K562 (cell line): ENCODE measurements at regions not wholly inside any gene's neighbourhood (a gene's known extent, or its start where the extent isn't known, plus 50 kb on each side); places are given as distances from the start of the nearest gene placed in this dataset.

ENCODE experiments used
- ATAC-seq: fragments of 200-7000 bp; cut with Tn5 transposase; 3 replicates; pipeline ENCODE4 v1.9.1; 2020; ENCODE audit warnings: moderate library complexity
- BruUV-seq: library from RNA; stranded (reverse); fragments of 400-500 nt; replicated peaks from 2 replicates; lab custom pipeline; 2021; lab: Mats Ljungman, UMichigan
- CTCF ChIA-PET: fragments of 300-600 bp; formaldehyde crosslinking; extraction: SDS; loops from one replicate; lab custom pipeline; 2021; ENCODE audit warnings: low intra/inter-chr PET ratio; lab: Yijun Ruan, JAX
- POLR2A ChIA-PET: fragments of 300-600, 350-650 bp; sonication (Branson Sonifier 250); formaldehyde crosslinking; extraction: SDS; loops from one replicate; lab custom pipeline; 2021; ENCODE audit warnings: antibody characterized with exemption, inconsistent platforms; lab: Yijun Ruan, JAX
- DNase-seq, 4 experiments: peaks; one replicate each; pipeline versions ENCODE4 v3.0.0 to v3.0.0-alpha.2; 2011 to 2018; ENCODE audit warnings: low spot score in 3 of 4, mixed read lengths in 3 of 4; ENCODE audit errors: extremely low read depth in 1 of 4
- FAIRE-seq: peaks from 2 replicates; lab custom pipeline; 2011; peaks lifted over from hg19 to GRCh38; lab: Jason Lieb, UNC
- H2AFZ ChIP-seq: 2 replicates; pipeline ENCODE4 v1.6.0; 2011; ENCODE audit warnings: low read depth, low read length, control low read depth, inconsistent platforms
- H3K27ac ChIP-seq: fragments of 200-600 bp; 3 replicates; pipeline ENCODE4 v1.8.0; 2011; ENCODE audit warnings: low read depth, mild to moderate bottlenecking, control low read depth, inconsistent platforms, low read length, moderate library complexity, mixed read lengths; ENCODE audit errors: extremely low read depth
- H3K27me3 ChIP-seq, 2 experiments: fragments of 300-600 bp in 1 of 2; 2 replicates in 1 of 2; 3 replicates in 1 of 2; pipeline versions ENCODE4 v1.6.0 to v1.8.0; 2011; ENCODE audit warnings: inconsistent platforms in 2 of 2, low read length in 2 of 2, mild to moderate bottlenecking in 1 of 2, mixed read lengths in 1 of 2, moderate library complexity in 1 of 2; ENCODE audit not compliant: control insufficient read depth in 2 of 2, insufficient read depth in 2 of 2
- H3K36me3 ChIP-seq: fragments of 300-600 bp; 3 replicates; pipeline ENCODE4 v1.8.0; 2011; ENCODE audit warnings: mild to moderate bottlenecking, low read length, inconsistent platforms; ENCODE audit not compliant: control insufficient read depth, insufficient read depth
- H3K4me1 ChIP-seq, 2 experiments: fragments of 200-600 bp in 1 of 2; replicated peaks in 1 of 2; 2 replicates in 1 of 2; 3 replicates in 1 of 2; pipeline versions ENCODE4 v1.5.1 to v1.8.0; 2011; ENCODE audit warnings: inconsistent platforms in 2 of 2, low read length in 2 of 2, mild to moderate bottlenecking in 1 of 2, mixed read lengths in 1 of 2, moderate library complexity in 1 of 2; ENCODE audit not compliant: control insufficient read depth in 2 of 2, insufficient read depth in 2 of 2
- H3K4me2 ChIP-seq: 2 replicates; pipeline ENCODE4 v1.6.1; 2011; ENCODE audit warnings: low read length, control low read depth, inconsistent platforms, mixed read lengths; ENCODE audit not compliant: insufficient read depth
- H3K4me3 ChIP-seq: fragments of 200-600 bp; sonication (generic), shearing (Covaris generic); 2 replicates; pipeline ENCODE4 v1.5.1; 2016; ENCODE audit warnings: control low read depth, inconsistent platforms
- H3K79me2 ChIP-seq: fragments of 200-600 bp; 3 replicates; pipeline ENCODE4 v1.8.0; 2011; ENCODE audit warnings: low read length, inconsistent platforms; ENCODE audit not compliant: control insufficient read depth, insufficient read depth
- H3K9ac ChIP-seq, 2 experiments: 2 replicates each; pipeline versions ENCODE4 v1.6.0 to v1.6.1; 2011; ENCODE audit warnings: low read depth in 2 of 2, low read length in 2 of 2, control low read depth in 1 of 2, inconsistent platforms in 1 of 2, mild to moderate bottlenecking in 1 of 2, mixed read lengths in 1 of 2; ENCODE audit not compliant: insufficient read depth in 1 of 2
- H3K9me1 ChIP-seq: one replicate; pipeline ENCODE4 v1.6.0; 2011; ENCODE audit warnings: inconsistent platforms, mild to moderate bottlenecking, low read length, moderate library complexity; ENCODE audit not compliant: control insufficient read depth, insufficient read depth
- H3K9me3 ChIP-seq: replicated peaks from 2 replicates; pipeline ENCODE4 v1.5.1; 2011; ENCODE audit warnings: low read depth, low read length, inconsistent platforms; ENCODE audit not compliant: control insufficient read depth, insufficient read depth
- H4K20me1 ChIP-seq: replicated peaks from 2 replicates; pipeline ENCODE4 v1.6.1; 2011; ENCODE audit warnings: low read length, inconsistent platforms, mixed read lengths; ENCODE audit not compliant: control insufficient read depth, insufficient read depth
- PYGO2 ChIP-seq: fragments of 450-650 bp; IDR thresholded peaks from 2 replicates; pipeline ENCODE4 v1.6.1; 2016; ENCODE audit warnings: mild to moderate bottlenecking, missing genetic modification characterization, moderate library complexity, missing compliant biosample characterization
- ZNF384 ChIP-seq: IDR thresholded peaks from 2 replicates; pipeline ENCODE4 v1.6.1; 2012; ENCODE audit warnings: low read depth, low read length, improper control_type of control experiment
- WGBS: fragments of 100-300 bp; shearing (Covaris generic); methylation state at CpG from one replicate; pipeline ENCODE4 v1.1.6; 2016; ENCODE audit warnings: low coverage, mixed read lengths; ENCODE audit not compliant: insufficient coverage; ENCODE audit errors: missing lambda C conversion rate; 5-methylcytosine and 5-hydroxymethylcytosine counted together
- in situ Hi-C: fragments of 300-500 bp; cut with MboI; formaldehyde crosslinking; loops from 4 replicates; pipeline ENCODE4 v1.15.0; 2018; ENCODE audit warnings: inconsistent platforms, mixed read lengths
- intact Hi-C: fragments of 100-400 bp; cut with micrococcal nuclease; formaldehyde crosslinking; loops from 2 replicates; pipeline ENCODE4 v1.14.2; 2022
- TF ChIP-seq, protein P1 (sequence below), 2 experiments: fragments of 450-650 bp; conservative IDR thresholded peaks; 2 replicates each; pipeline ENCODE4 v1.6.1; 2017; ENCODE audit warnings: mild to moderate bottlenecking in 2 of 2, moderate library complexity in 2 of 2
- TF ChIP-seq, protein P2 (sequence below): fragments of 250-450 bp; sonication (Bioruptor Pico); IDR thresholded peaks from 2 replicates; pipeline ENCODE4 v1.9.0; 2021; ENCODE audit warnings: mild to moderate bottlenecking
- TF ChIP-seq, protein P3 (sequence below): conservative IDR thresholded peaks from 2 replicates; pipeline ENCODE4 v1.6.1; 2011; ENCODE audit warnings: low read depth, mild to moderate bottlenecking, low read length; ENCODE audit not compliant: control insufficient read depth

DNA sequence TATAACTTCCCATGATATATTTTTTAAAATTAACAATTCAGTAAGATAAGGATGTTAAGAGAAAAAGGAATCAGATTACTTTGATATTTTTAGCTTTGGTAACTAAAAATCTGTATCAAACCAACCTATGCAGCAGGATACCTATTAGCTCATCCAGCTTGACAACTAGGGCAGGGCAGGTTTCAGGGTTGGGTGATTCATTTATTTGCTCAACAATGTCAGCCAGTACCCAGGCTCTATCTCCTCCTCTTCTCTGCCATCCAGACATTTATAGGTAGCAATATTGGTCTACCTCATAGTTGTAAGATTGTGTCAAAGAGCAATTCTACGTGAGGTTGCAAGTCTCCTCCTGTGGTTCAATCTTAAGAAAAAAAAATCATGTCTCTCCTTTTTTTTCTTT lies 421.9 kb downstream of the ANKRD50 start:
- DNase-seq (no peak), FAIRE-seq (no peak), ATAC-seq (no peak)
- in situ Hi-C loops: no loop called here
- H3K9ac ChIP-seq: no peak overlapping the region
- POLR2A ChIA-PET: no interaction called here
- H3K36me3 ChIP-seq: no peaks in the 10 kb centered on the region
- no peak for TF ChIP-seq PYGO2 (tag)
- TF ChIP-seq, protein P1, sequence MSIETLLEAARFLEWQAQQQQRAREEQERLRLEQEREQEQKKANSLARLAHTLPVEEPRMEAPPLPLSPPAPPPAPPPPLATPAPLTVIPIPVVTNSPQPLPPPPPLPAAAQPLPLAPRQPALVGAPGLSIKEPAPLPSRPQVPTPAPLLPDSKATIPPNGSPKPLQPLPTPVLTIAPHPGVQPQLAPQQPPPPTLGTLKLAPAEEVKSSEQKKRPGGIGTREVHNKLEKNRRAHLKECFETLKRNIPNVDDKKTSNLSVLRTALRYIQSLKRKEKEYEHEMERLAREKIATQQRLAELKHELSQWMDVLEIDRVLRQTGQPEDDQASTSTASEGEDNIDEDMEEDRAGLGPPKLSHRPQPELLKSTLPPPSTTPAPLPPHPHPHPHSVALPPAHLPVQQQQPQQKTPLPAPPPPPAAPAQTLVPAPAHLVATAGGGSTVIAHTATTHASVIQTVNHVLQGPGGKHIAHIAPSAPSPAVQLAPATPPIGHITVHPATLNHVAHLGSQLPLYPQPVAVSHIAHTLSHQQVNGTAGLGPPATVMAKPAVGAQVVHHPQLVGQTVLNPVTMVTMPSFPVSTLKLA (conservative IDR thresholded peaks at IDR 0.05): no peak
- TF ChIP-seq, protein P2, sequence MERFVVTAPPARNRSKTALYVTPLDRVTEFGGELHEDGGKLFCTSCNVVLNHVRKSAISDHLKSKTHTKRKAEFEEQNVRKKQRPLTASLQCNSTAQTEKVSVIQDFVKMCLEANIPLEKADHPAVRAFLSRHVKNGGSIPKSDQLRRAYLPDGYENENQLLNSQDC (CRISPR knock-in tag): no peak
- TF ChIP-seq, protein P3, sequence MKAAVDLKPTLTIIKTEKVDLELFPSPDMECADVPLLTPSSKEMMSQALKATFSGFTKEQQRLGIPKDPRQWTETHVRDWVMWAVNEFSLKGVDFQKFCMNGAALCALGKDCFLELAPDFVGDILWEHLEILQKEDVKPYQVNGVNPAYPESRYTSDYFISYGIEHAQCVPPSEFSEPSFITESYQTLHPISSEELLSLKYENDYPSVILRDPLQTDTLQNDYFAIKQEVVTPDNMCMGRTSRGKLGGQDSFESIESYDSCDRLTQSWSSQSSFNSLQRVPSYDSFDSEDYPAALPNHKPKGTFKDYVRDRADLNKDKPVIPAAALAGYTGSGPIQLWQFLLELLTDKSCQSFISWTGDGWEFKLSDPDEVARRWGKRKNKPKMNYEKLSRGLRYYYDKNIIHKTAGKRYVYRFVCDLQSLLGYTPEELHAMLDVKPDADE: no peak
- TF ChIP-seq ZNF384: no peak
- H3K4me2 ChIP-seq: no peak overlapping the region
- no peak overlapping the region for H3K4me3 ChIP-seq
- H3K27ac ChIP-seq: no peak overlapping the region
- no peaks in the 10 kb centered on the region for H3K4me1 ChIP-seq
- no peaks in the 10 kb centered on the region for H3K9me3 ChIP-seq
- H3K79me2 ChIP-seq: no peaks in the 10 kb centered on the region
- H2AFZ ChIP-seq: no peak overlapping the region
- H4K20me1 ChIP-seq: no peaks in the 10 kb centered on the region
- intact Hi-C loops: no loop called here
- BruUV-seq: no TSS peak
- no peaks in the 10 kb centered on the region for H3K27me3 ChIP-seq
- H3K9me1 ChIP-seq: no peaks in the 10 kb centered on the region
- CTCF ChIA-PET: no interaction called here
- 0% methylated on average over 1 of the region's 1 CpG for WGBS
